Endothelial cell of umbilical vein (primary cell): ENCODE measurements at regions not wholly inside any gene's neighbourhood (a gene's known extent, or its start where the extent isn't known, plus 50 kb on each side); places are given as distances from the start of the nearest gene placed in this dataset.

Experiments used
- CTCF ChIP-seq, 2 donors: IDR thresholded peaks; 1 replicate in 1 of 2; 2 replicates in 1 of 2; pipeline ENCODE4 v1.5.1; 2011; ENCODE audit warnings: low read length in 2 of 2, mild to moderate bottlenecking in 2 of 2, moderate library complexity in 2 of 2, control low read depth in 1 of 2, inconsistent platforms in 1 of 2, low read depth in 1 of 2; ENCODE audit not compliant: insufficient read depth in 1 of 2; ENCODE audit errors: extremely low read depth in 1 of 2
- EZH2 ChIP-seq: IDR thresholded peaks from 2 replicates; pipeline ENCODE4 v1.6.1; 2012; ENCODE audit warnings: borderline replicate concordance, low read depth, mild to moderate bottlenecking, moderate library complexity, low read length, inconsistent platforms; ENCODE audit not compliant: severe bottlenecking
- POLR2A ChIP-seq: IDR thresholded peaks from 2 replicates; pipeline ENCODE4 v1.6.1; 2012; ENCODE audit warnings: low read depth, mild to moderate bottlenecking, control low read depth, low read length
- POLR2AphosphoS5 ChIP-seq: IDR thresholded peaks from 2 replicates; pipeline ENCODE4 v1.6.1; 2012; ENCODE audit warnings: low read depth, mild to moderate bottlenecking, control low read depth, low read length, moderate library complexity; ENCODE audit not compliant: insufficient read depth

GRCh38 chr15:93176065-93176464 is 87.1 kb upstream of the RGMA start:
- TF ChIP-seq CTCF (IDR thresholded peaks at IDR 0.05; ENCODE audit: extremely low read depth in 1 of 2, insufficient read depth in 1 of 2, low read depth in 1 of 2, low read length in 2 of 2) (no peak), POLR2A (no peak), POLR2AphosphoS5 (no peak), EZH2 (no peak)
